DMS153 (cell line): ENCODE measurements at regions not wholly inside any gene's neighbourhood (a gene's known extent, or its start where the extent isn't known, plus 50 kb on each side); places are given as distances from the start of the nearest gene placed in this dataset.
"Not testable (repeated sequence)": the region's sequence is repeated elsewhere in the genome, so short reads cannot be mapped to it uniquely, and the experiment has no call there.

Experiments used
- DNase-seq: peaks from one replicate; lab custom pipeline; 2025; lab: John Stamatoyannopoulos, UW

DNA sequence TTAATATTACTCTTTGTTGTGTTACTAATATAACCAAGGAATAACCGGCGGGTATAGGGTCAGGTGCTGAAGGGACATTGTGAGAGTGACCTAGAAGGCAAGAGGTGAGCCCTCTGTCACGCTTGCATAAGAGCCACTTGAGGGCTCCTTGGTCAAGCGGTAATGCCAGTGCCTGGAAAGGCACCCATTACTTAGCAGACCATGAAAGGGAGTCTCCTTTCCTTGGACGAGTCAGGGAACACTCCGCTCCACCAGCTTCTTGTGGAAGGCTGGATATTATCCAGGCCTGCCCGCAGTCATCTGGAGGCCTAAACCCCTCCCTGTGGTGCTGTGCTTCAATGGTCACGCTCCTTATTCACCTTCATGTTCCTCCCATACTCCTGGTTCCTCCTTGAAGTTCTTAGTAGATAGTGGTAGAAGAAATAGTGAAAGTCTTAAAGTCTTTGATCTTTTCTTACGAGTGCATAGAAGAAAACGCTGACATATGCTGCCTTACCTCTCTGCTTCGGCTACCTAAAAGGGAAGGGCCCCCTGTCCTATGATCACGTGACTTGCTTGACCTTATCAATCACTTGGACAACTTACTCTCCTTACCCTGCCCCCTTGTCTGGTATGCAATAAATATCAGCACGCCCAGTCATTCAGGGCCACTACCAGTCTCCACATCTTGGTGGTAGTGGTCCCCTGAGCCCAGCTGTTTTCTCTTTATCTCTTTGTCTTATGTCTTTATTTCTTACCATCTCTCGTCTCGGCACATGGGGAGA is 59.6 kb upstream of the DMRTB1 start:
- not testable (repeated sequence) for DNase-seq

DNA sequence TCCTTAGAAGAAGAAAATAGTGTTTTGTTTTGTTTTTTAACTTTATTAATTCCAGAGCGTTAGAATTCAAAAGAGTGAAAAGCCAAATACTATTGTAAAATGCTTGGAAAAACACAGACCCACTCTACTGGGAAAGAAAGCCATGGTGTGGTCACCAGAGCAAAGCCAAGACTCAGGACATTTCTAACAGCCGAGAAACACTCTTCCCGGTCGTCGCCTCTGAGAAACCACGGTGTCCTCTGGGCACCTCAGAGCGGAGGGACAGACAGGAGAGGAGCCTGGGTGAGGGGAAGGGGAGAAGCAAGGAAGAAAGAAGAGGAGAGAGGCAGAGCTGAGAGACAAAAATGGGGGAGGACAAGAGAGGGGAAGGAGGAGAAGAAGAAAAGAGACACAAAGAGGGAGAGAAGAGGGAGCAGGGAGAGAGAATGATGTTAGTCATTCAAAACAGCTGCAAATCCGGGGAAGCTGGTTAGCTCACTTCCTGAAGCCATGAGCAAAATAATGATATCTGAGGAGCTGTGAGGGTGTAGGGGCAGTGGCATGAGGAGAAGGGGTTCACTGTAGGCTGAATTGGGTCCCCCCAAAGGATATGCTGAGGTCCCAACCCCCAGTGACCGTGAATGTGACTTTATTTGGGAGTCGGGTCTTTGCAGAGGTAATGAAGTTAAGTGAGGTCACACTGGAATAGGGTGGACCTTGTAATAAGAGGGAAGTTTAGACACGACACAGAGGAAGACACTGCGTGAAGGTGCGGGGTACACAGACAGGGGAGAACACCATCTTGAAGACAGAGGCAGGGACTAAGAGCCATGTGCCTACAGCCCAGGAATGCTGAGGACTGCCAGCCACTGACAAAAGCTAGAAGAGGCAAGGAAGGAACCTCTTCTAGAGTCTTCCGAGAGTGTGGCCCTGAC is 58.2 kb upstream of the DMRTB1 start:
- no peak for DNase-seq

DNA sequence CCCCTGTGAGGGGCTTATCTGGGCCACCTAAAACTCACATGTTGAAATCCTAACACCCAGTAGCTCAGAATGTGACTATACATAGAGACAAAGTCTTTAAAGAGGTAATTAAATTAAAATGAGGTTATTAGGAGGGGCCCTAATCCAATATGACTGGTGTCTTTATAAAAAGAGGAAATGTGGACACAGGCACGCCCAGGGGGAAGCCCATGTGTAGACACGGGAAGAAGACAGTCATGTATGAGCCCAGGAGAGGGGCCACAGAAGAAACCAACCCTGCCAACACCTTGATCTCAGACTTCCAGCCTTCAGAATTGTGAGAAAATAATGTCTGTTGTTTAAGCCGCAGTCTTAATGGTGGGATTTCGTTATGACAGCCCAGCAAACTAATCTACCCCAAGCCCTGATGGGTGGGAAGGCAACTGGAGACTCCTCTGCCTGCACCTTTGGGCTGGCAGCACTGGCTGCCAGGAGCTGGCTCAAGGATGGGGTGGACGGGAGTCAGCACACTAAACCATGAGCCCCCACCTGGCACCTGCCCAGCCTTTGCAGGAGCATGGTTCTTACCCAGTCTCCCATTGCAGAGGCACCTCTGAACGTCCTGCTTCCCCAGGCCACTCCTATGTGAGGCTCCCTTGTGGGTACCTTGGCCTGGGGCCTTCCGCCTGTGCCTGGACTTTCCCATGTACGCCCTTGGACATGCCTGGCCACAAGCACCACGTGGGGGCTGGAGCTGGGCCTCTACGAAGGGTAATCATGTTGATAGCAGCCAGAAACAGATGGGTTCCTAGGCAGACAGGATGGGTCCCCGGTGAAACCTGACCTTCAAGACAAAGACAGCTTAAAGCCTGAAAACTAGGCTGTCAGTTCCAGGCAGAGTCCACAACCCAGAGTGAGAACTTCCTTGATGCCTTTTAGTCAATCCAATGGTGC is 57.1 kb upstream of the DMRTB1 start:
- DNase-seq, result no peak

DNA sequence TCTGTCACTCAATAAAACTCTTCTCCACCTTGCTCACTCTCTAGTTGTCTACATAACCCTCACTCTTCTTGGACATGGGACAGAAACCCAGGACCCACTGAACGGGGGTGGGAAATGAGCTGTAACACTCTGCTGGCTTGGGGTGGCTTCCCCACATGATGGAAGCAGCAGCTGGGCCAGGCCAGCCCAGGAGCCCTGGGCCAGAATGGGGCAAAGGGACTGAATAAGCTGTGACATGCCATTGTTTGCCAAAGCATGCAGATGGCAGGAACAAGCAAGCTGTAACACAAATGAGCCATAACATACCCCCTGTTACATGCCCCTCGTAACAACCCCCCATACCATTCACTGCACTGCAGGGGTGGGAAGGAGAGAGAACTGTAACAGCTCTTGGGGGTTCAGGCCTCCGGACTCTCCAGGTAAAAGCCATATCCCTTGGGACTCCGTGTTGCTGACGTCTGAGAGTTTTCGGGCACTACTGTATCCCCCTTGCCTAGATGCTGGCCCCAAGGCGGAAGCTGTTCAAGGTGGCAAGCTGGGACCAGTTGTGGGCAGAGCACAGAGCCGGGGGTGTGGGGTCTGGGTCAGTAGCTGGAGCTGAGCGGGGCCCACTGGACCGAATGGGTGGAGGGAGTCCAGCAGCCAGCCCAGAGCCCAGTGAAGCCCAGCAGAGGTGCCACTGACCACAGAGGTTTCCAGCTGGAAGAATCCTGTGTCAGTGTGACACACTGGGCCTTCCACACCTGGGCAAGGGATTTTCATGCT is 56.1 kb upstream of the DMRTB1 start:
- DNase-seq, result no peak

DNA sequence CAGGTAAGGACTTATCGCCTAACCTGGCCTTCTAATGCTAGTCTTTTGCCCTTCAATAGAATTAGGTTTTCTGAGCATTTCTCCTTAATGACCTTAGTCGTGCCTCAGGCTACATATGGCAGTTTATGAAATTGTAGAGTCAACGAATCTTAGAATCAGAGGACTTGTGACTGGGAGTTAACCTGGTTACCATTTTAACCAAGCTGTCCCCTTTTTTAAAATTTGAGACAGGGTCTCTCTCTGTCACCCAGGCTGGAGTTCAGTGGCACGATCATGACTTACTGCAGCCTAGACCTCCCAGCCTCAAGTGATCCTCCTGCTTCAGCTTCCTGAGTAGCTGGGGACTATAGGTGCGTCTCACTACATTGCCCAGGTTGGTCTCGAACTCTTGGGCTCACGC is 53.5 kb upstream of the DMRTB1 start:
- DNase-seq, result no peak

DNA sequence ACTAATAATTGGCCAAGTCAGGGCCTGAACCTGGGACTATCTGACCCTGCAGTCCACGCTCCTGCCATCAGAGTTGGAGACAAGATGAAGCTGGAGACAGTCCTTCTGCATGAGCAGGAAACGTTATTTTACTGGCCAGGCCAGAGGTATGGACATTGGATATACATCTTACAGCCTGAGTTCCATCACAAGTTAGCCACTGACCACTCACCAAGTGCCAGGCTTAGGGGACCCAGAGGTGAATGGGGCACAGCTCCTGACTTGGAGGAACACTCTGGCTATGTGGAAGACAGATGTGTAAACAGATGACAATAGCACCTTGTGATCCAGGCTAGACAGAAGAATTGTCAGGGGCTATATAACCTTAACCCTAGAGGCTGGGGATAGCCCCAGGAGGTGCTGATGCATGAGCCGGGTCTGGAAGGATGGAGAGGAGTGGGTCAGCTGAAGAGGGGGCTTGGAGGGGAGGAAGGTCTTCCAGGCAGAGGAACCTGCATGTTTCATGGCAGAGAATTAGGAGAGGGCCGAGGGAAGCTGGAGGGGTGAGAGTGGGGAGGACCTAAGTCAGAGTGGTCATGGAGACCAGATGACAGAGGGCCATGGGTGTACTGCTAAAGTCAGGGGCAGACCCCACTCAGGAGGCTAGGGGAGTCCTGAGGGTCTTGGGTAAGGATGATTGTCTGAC is 52.5 kb upstream of the DMRTB1 start:
- DNase-seq, result no peak

DNA sequence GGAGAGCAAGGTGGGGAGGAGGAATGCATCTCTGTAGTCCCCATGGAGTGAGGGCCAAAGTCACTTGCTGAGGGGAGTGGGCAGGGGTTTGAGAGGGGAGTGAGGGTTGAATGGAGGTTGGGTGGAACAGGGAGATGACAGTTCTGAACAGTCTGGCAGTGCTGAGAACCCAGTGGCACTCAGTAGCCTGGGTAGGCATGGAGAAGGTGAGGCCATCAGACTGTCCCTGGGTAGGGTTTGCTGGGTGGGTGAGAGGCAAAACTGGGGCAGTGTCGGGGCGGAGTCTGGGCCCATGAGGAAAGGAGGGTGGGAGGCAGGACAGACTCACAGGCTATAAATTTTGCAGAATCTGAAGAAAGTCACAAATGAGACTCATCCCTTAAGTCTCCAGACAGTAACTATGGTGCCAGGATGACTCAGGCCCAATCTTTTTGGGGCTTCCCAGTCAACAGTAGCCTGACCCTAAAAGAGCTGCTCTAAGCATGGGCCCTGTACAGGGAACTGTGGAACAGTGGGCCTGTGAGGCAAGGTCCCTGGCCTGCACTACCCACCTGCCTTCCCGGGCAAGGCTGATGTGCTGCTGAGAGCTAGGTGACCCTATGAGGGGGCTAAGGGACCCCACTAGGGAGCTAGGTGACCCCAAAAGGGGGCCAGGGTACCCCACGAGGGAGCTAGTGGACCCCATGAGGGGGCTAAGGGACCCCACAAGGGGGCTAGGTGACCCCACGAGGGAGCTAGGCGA is 51.0 kb upstream of the DMRTB1 start:
- DNase-seq, result no peak

DNA sequence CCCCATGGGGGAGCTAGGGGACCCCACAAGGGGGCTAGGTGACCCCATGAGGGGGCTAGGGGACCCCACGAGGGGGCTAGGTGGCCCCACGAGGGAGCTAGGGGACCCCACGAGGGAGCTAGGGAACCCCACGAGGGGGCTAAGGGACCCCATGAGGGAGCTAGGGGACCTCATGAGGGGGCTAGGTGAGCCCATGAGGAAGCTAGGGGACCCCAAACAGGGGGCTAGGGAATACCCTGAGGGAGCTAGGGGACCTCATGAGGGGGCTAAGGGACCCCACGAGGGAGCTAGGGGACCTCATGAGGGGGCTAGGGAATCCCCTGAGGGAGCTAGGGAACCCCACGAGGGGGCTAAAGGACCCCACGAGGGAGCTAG is 50.5 kb upstream of the DMRTB1 start:
- no peak for DNase-seq

DNA sequence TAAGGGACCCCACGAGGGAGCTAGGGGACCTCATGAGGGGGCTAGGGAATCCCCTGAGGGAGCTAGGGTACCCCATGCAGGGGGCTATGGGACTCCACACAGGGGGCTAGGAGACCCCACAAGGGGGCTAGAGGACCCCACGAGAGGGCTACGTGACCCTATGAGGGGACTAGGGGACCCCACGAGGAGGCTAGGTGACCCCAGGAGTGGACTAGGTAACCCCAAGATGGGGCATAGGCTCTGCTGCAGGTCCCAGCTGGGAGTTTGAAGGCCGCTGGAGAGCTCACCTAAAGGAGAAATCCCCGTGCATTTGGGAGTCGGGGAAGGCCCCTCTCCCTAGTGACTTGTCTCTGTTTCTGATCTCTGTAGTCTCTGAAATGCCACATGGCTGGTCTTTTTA is 50.0 kb upstream of the DMRTB1 start:
- DNase-seq, result no peak
